AG10803 (cell line): ENCODE measurements at regions not wholly inside any gene's neighbourhood (a gene's known extent, or its start where the extent isn't known, plus 50 kb on each side); places are given as distances from the start of the nearest gene placed in this dataset.

ENCODE experiments used
- DNase-seq: peaks from one replicate; pipeline ENCODE4 v3.0.0; 2010; ENCODE audit warnings: low read depth
- H3K4me3 ChIP-seq: 2 replicates; pipeline ENCODE4 v1.5.1; 2011; ENCODE audit warnings: mild to moderate bottlenecking, low read length, control low read depth
- TF ChIP-seq, protein P1 (sequence below): conservative IDR thresholded peaks from 2 replicates; pipeline ENCODE4 v1.5.1; 2011; ENCODE audit warnings: mild to moderate bottlenecking, low read length, control low read depth, inconsistent platforms

DNA sequence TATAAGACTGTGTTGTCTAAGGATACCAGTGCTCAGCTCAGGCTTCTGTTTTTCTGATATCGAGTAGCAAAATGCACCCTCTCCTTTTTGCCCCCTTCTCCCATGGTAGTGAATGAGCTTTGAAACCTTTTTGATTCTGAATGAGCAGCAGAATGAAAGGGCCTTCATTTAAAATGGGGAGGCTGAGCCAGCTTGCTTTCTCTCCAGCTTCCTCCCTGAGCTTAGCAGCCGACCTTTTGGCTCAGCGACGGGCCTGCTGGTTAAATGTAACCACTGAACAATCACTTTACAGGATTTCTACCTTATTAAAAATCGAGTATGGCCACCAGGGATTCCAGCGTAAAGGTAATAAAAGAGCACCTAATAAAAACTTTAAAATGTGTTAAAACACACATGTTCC, 133.7 kb upstream of the SPACA1 start:
- TF ChIP-seq, protein P1, sequence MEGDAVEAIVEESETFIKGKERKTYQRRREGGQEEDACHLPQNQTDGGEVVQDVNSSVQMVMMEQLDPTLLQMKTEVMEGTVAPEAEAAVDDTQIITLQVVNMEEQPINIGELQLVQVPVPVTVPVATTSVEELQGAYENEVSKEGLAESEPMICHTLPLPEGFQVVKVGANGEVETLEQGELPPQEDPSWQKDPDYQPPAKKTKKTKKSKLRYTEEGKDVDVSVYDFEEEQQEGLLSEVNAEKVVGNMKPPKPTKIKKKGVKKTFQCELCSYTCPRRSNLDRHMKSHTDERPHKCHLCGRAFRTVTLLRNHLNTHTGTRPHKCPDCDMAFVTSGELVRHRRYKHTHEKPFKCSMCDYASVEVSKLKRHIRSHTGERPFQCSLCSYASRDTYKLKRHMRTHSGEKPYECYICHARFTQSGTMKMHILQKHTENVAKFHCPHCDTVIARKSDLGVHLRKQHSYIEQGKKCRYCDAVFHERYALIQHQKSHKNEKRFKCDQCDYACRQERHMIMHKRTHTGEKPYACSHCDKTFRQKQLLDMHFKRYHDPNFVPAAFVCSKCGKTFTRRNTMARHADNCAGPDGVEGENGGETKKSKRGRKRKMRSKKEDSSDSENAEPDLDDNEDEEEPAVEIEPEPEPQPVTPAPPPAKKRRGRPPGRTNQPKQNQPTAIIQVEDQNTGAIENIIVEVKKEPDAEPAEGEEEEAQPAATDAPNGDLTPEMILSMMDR = no peak
- no peak for DNase-seq
- H3K4me3 ChIP-seq = no peak overlapping the region

DNA sequence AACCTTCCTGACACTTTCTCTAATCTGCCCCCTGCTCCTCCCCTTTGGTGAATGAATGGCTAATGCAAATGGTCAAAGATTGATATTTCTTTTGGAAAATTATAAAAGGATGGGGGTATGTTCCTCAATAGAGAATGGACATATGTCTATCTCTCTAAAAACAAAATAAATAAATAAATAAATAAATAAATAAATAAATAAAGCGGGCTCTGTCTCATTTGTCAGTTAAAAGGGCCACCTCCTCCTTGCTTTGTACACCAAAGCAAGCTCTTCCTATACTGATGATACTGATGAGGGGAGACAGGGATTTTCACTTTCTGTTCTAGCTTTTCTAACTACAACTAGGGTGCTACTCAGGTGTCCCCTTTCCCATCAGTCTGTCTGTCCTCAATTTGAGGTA, 135.5 kb upstream of the SPACA1 start:
- TF ChIP-seq, protein P1 = no peak
- no peak for DNase-seq
- H3K4me3 ChIP-seq = no peak overlapping the region

DNA sequence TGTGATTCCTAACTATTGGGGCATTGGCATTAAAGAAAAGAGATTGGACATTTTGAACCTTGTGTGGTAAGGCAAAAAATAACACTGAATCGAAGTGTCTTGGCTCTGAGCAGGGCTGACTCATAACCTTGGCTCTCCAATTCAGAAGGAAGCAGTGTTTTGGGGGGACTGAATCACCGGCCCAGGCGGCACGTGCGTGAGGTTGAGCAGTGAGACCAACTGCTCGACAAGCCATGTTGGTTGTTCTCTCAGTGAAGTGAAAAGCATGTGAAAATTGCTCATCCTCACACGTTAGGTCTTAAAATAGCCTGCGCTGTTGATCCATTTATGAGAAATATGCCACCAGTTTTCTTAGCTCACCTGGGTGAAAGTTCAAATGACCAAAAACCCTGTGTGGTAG, 137.8 kb upstream of the SPACA1 start:
- no peak overlapping the region for H3K4me3 ChIP-seq
- TF ChIP-seq, protein P1 = no peak
- peak; percentile 75 for DNase-seq

DNA sequence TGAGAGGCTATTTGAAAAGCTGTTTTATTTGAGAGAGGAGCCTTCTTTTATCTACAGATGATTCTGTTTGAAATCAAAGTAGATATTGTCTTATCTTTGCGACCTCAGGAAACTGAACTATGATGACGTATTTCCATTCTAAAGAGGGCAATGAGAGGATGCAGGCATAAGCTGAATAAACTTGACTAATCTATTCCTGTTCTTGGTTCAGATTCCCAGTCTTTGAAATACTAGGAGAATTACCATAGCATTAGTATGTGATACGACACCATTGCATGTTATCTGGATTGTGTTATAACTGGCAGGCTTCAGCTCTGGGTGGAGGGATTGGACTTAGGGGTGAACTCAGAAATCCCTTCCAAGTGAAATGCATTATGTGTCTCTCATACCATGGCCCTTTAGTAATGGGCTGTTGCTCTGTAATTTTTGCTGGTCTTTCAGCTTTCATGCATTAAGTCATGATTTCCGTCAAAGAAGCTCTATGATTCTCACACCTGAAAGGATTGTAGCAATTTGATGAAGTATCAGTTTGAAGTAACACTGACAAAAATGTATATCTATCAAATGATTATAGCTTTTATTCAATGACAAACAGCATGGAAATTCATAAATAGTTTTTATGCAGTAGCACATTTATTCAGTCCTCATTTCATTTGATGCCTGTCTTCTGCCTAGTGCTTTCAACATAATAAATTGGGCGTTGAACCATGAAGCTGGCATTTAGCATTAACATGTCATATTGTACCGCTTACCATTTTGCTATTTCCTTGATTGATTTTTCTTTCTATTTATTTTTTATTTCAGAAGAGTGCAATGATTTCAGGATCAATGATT, 138.4 kb upstream of the SPACA1 start:
- no peak overlapping the region for H3K4me3 ChIP-seq
- DNase-seq = no peak
- TF ChIP-seq, protein P1 = no peak

DNA sequence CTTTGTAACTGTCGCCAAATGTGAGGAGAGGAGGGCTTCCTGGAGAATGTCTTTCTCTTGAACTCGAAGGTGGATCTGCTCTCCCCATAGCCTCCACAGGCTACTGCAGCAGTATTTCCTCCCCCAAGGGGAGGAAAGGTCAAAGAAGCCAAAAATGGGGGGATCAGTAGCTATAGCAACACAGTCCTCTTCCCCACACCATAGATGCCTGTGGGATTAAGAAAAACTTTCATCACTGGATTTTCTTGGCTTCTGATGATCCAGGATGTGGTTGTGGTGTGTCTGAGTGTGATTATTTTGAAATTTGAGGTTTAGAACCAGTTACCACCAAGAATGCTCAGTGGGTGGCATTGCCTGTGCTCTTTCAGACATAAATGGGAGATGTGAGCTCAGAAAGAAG, 140.1 kb upstream of the SPACA1 start:
- peak; percentile 87 for DNase-seq
- TF ChIP-seq, protein P1 = no peak
- no peak overlapping the region for H3K4me3 ChIP-seq

DNA sequence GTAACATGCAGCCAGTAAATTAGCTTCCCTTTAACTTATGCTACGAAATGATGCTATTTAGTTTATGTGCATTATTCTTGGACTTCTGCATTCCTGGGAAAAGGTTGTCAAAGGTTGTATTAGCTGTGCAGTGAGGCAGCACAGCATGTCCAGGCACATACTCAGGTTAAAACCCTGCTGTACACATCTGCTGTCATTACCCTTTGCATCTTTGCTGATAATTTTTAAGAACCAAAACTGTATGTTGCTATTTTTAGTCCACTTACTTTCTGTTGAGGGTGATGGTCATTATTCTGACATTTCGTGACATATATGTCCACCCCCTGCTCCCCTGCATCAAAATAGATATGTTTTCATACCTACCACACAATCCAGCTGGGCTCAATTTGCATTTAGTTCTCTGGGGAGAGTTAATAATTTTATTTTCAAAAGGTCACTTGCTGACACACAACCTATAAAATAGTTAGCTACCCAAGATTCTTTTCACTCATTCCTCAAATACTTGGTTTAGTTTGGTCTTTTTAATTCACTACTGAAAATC, 142.5 kb upstream of the SPACA1 start:
- no peak overlapping the region for H3K4me3 ChIP-seq
- DNase-seq = peak; percentile 45
- TF ChIP-seq, protein P1 = no peak

DNA sequence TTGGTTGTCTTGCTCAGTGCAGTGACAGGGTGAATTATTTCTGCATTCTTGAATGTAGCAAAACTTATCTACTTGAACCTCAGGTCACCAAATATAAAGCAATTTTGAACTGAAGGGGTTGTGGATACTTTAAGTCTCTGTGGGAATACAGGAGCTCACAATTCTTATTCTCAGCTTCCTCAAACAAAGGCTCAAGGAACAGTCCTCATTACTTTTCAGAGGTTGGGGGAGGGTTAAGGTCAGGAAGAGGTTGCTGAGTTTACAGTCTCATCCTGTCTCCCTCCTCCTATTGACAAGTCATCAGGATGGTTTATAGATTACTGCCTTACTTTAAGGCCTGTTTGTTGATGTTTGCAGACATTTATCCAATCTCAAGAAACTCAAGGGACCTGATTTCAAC, 143.6 kb upstream of the SPACA1 start:
- H3K4me3 ChIP-seq = no peak overlapping the region
- TF ChIP-seq, protein P1 = no peak
- no peak for DNase-seq
